AG04450 (cell line): ENCODE measurements at regions not wholly inside any gene's neighbourhood (a gene's known extent, or its start where the extent isn't known, plus 50 kb on each side); places are given as distances from the start of the nearest gene placed in this dataset.

Experiments
- CTCF ChIA-PET: fragments of 300-600, 350-600 bp; formaldehyde crosslinking; extraction: SDS; loops from one replicate; lab custom pipeline; 2022; ENCODE audit warnings: antibody characterized with exemption, inconsistent platforms; lab: Charles Lee
- POLR2A ChIA-PET: fragments of 350-600 bp; formaldehyde crosslinking; extraction: SDS; loops from one replicate; lab custom pipeline; 2021; ENCODE audit warnings: antibody characterized with exemption, inconsistent platforms; lab: Yijun Ruan, JAX
- DNase-seq: peaks from one replicate; pipeline ENCODE4 v3.0.0-alpha.2; 2011; ENCODE audit warnings: low read depth, low spot score
- H3K27ac ChIP-seq: one replicate; pipeline ENCODE4 v1.5.1; 2012; ENCODE audit warnings: low read depth, low read length, control low read depth
- H3K27me3 ChIP-seq: one replicate; pipeline ENCODE4 v1.6.0; 2012; ENCODE audit warnings: low read length; ENCODE audit not compliant: control insufficient read depth, insufficient read depth
- H3K4me3 ChIP-seq: 2 replicates; pipeline ENCODE4 v1.5.1; 2011; ENCODE audit warnings: mild to moderate bottlenecking, low read depth, low read length, control low read depth
- H3K9me3 ChIP-seq: 2 replicates; pipeline ENCODE4 v1.5.1; 2012; ENCODE audit warnings: low read length; ENCODE audit not compliant: control insufficient read depth, insufficient read depth
- TF ChIP-seq, protein P1 (sequence below): IDR thresholded peaks from 2 replicates; pipeline ENCODE4 v1.5.1; 2011; ENCODE audit warnings: low read depth, low read length, control low read depth, inconsistent platforms

DNA sequence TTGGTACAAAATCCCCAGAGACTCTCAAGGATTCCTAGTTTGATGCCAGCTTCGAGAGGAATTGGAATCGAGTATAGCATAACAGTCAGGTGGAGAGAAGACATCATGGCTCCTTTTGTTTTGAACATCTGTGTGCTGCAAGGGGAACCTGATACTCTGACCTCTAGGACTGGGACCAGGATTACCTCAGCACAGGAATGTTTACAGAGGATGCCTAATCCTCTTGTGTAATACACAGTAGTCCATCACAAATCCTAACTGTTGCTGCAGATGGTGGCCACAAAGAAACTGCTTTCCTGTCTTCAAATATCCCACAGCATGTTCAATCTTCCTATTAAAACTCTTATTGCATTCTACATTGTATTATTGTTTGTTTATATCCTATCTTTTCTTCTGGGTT lies 111.8 kb upstream of the PRMT6 start:
- TF ChIP-seq, protein P1, sequence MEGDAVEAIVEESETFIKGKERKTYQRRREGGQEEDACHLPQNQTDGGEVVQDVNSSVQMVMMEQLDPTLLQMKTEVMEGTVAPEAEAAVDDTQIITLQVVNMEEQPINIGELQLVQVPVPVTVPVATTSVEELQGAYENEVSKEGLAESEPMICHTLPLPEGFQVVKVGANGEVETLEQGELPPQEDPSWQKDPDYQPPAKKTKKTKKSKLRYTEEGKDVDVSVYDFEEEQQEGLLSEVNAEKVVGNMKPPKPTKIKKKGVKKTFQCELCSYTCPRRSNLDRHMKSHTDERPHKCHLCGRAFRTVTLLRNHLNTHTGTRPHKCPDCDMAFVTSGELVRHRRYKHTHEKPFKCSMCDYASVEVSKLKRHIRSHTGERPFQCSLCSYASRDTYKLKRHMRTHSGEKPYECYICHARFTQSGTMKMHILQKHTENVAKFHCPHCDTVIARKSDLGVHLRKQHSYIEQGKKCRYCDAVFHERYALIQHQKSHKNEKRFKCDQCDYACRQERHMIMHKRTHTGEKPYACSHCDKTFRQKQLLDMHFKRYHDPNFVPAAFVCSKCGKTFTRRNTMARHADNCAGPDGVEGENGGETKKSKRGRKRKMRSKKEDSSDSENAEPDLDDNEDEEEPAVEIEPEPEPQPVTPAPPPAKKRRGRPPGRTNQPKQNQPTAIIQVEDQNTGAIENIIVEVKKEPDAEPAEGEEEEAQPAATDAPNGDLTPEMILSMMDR = no peak
- ChIA-PET POLR2A (no interaction called here), CTCF (no interaction called here)
- DNase-seq = no peak
- H3K27ac ChIP-seq = no peak overlapping the region
- H3K27me3 ChIP-seq = no peaks in the 10 kb centered on the region
- H3K9me3 ChIP-seq = no peaks in the 10 kb centered on the region
- H3K4me3 ChIP-seq = no peak overlapping the region

DNA sequence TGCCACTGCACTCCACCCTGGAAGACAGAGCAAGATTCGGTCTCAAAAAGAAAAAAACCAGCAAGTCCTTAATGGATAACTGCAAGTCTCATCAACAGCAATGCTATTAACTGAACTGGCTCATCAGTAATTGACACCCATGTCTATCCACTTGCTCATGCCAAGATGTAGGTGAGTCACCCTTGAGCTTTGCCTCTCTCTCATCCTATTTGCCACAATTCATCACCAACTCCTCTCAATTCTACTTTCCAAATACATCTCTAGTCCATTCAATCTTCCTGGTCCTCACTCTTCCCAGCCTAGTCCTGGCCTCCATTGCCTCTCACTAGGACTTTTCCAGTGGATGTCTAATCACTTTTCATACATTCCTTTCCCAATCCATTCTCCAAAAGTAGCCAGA lies 103.7 kb upstream of the PRMT6 start:
- no peaks in the 10 kb centered on the region for H3K9me3 ChIP-seq
- no peak for DNase-seq

DNA sequence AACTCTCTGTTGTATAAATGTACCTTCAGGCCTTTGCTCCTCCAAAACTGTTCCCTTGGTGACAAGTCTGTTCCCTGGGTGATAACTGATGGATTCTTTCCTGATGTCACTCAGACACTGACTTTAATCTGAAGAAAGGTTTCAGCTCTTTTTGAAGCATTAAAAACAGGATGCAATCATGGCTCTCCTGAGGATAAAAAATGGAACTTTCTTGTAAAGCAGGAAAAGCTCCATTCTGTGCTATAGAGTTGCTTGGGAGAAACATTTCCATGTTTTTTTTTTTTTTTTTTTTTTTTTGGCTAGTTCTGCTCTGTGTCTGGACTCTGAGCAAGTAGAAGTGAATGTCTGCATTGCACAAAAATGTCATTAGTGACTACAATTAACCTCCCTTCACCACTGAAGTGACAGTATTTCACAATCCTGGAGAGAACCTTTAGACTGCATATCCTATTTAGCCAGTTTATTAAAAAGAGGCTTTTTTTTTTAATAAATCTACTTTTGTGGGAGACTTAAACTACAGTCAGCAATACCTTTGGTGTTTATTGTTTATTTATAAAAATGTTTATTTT lies 101.7 kb upstream of the PRMT6 start:
- no peak for DNase-seq
- Histone ChIP-seq H3K9me3 (no peaks in the 10 kb centered on the region), H3K27ac (no peak overlapping the region), H3K27me3 (no peaks in the 10 kb centered on the region), H3K4me3 (no peak overlapping the region)
- ChIA-PET POLR2A (no interaction called here), CTCF (no interaction called here)
- TF ChIP-seq, protein P1 = no peak

More for the DNA sequence above, 103.7 kb upstream of the PRMT6 start:
- POLR2A ChIA-PET = no interaction called here
- CTCF ChIA-PET = no interaction called here
- H3K27ac ChIP-seq = no peak overlapping the region
- H3K4me3 ChIP-seq = no peak overlapping the region
- H3K27me3 ChIP-seq = no peaks in the 10 kb centered on the region
- TF ChIP-seq, protein P1 = no peak

DNA sequence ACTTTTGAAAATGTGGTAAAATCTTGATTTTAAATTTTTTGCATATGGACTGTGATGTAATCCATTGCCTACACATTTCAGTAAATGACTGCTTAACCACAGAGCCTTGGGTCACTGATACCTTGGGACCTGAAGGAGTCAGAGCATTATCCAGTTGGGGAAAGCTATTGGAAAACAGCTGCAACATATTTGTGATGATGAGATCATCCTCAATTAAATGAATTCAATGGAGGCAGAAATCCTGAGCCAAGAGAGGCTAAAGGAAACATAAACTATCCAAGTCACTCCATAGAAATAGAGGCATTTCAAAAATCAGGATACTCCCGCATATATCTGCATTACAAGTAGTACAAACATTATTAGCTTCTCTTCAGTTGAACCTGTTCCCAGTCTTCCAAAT lies 99.8 kb upstream of the PRMT6 start:
- Histone ChIP-seq H3K27me3 (no peaks in the 10 kb centered on the region), H3K27ac (no peak overlapping the region), H3K9me3 (no peaks in the 10 kb centered on the region), H3K4me3 (no peak overlapping the region)
- DNase-seq = no peak
- CTCF ChIA-PET = no interaction called here
- TF ChIP-seq, protein P1 = no peak
- POLR2A ChIA-PET = no interaction called here

DNA sequence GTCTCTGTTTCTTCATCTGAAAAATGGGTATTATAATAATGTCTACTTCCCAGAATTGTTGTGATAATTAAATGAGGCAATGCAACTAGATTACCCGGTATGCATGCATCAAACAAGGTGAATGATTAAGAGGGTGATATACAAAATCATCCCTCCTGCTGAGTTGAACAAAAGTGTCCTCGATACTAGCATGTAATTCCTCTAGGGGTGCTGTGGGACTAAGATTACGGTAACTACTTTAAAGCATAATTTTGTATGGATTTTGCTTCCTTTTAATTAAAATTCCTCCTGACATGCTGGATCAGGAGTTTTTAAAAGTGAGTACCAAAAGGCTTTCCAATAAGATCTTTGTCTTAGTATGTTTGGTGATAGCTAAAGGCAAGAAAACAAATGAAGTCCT lies 98.7 kb upstream of the PRMT6 start:
- no peak overlapping the region for H3K27ac ChIP-seq
- POLR2A ChIA-PET = no interaction called here
- H3K9me3 ChIP-seq = no peaks in the 10 kb centered on the region
- CTCF ChIA-PET = interaction anchor here (2.1 kb wide), 1 partner anchor 184 kb away, joined by 7 read pairs; no protein-coding TSS in a partner anchor
- TF ChIP-seq, protein P1 = no peak; the same call in 1 of the 2 replicates
- no peak overlapping the region for H3K4me3 ChIP-seq
- H3K27me3 ChIP-seq = no peaks in the 10 kb centered on the region
- DNase-seq = no peak
